ENCODE measurements at regions not wholly inside any gene's neighbourhood (a gene's known extent, or its start where the extent isn't known, plus 50 kb on each side); places are given as distances from the start of the nearest gene placed in this dataset.

- no peaks in the 10 kb centered on the region for H3K36me3 ChIP-seq (ENCODE audit: control insufficient read depth in 1 of 2, insufficient read depth in 2 of 2, low read length in 2 of 2)
- no peaks in the 10 kb centered on the region for H3K27me3 ChIP-seq (ENCODE audit: insufficient read depth, low read length)
- H2BK120ac ChIP-seq (ENCODE audit: insufficient read depth, low read length, poor library complexity): no peak overlapping the region
- no peaks in the 10 kb centered on the region for H3K79me1 ChIP-seq (ENCODE audit: low read length)
- H3K27ac ChIP-seq (ENCODE audit: low read depth, low read length): no peak overlapping the region
- H2BK12ac ChIP-seq (ENCODE audit: low read length): no peak overlapping the region
- no peak overlapping the region for H3K14ac ChIP-seq (ENCODE audit: low read length)
- H2BK5ac ChIP-seq (ENCODE audit: low read depth, low read length, poor library complexity): no peak overlapping the region
- no CpG with 5 or more reads among the region's 2 CpGs for WGBS (ENCODE audit: extremely low coverage, insufficient coverage, insufficient read length)
- H3K4me1 ChIP-seq (ENCODE audit: control insufficient read depth in 1 of 2, insufficient read depth in 2 of 2, low read length in 2 of 2): no peaks in the 10 kb centered on the region
- DNase-seq: no peak
- no peak overlapping the region for H4K12ac ChIP-seq (ENCODE audit: low read depth, low read length)
- no peak overlapping the region for H3K4ac ChIP-seq (ENCODE audit: low read depth, low read length)
- H3K23ac ChIP-seq (ENCODE audit: low read length): no peak overlapping the region
- no peak overlapping the region for H4K8ac ChIP-seq (ENCODE audit: low read depth, low read length)
- no peak overlapping the region for H4K91ac ChIP-seq (ENCODE audit: low read depth, low read length)
- no peaks in the 10 kb centered on the region for H3K79me2 ChIP-seq (ENCODE audit: control insufficient read depth, insufficient read depth, low read length, poor library complexity)
- H3K4me2 ChIP-seq (ENCODE audit: low read length): no peak overlapping the region
- no peak overlapping the region for H2AK5ac ChIP-seq (ENCODE audit: low read length)
- no peak overlapping the region for H3K4me3 ChIP-seq (ENCODE audit: low read depth, low read length)
- H2AFZ ChIP-seq (ENCODE audit: insufficient read depth, low read length, poor library complexity): no peak overlapping the region
- no peak overlapping the region for H3K18ac ChIP-seq (ENCODE audit: low read length)
- H3K9ac ChIP-seq (ENCODE audit: low read length): no peak overlapping the region
- H3K9me3 ChIP-seq (ENCODE audit: insufficient read depth, low read depth, low read length): no peaks in the 10 kb centered on the region
These were observed 225.4 kb upstream of the RFX3 start for GRCh38 chr9:3751125-3751758.

DNA sequence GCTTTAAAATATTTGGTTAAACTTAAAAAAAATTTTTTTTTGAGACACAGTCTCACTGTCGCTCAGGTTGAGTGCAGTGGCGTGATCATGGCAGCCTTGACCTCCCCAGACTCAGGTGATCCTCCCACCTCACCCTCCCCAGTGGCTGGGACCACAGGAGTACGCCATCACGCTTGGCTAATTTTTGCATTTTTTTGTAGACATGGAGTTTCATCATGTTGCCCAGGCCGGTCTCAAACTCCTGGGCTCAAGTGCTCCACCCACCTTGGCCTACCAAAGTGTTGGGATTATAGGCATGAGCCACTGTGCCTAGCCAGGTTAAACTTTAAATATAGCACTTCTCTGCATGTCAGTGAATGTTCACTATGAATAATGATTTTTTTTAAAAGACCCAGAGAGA is 224.5 kb upstream of the RFX3 start:
- Histone ChIP-seq H2BK5ac (ENCODE audit: low read depth, low read length, poor library complexity) (no peak overlapping the region), H3K9me3 (ENCODE audit: insufficient read depth, low read depth, low read length) (no peaks in the 10 kb centered on the region), H3K4me3 (ENCODE audit: low read depth, low read length) (no peak overlapping the region), H3K14ac (ENCODE audit: low read length) (no peak overlapping the region), H3K4ac (ENCODE audit: low read depth, low read length) (no peak overlapping the region), H2BK120ac (ENCODE audit: insufficient read depth, low read length, poor library complexity) (no peak overlapping the region), H3K27ac (ENCODE audit: low read depth, low read length) (no peak overlapping the region), H4K91ac (ENCODE audit: low read depth, low read length) (no peak overlapping the region), H3K79me2 (ENCODE audit: control insufficient read depth, insufficient read depth, low read length, poor library complexity) (no peaks in the 10 kb centered on the region), H3K18ac (ENCODE audit: low read length) (no peak overlapping the region), H2AFZ (ENCODE audit: insufficient read depth, low read length, poor library complexity) (no peak overlapping the region), H3K23ac (ENCODE audit: low read length) (no peak overlapping the region), H2AK5ac (ENCODE audit: low read length) (no peak overlapping the region), H3K4me2 (ENCODE audit: low read length) (no peak overlapping the region), H4K12ac (ENCODE audit: low read depth, low read length) (no peak overlapping the region), H4K8ac (ENCODE audit: low read depth, low read length) (no peak overlapping the region), H3K4me1 (ENCODE audit: control insufficient read depth in 1 of 2, insufficient read depth in 2 of 2, low read length in 2 of 2) (no peaks in the 10 kb centered on the region), H3K9ac (ENCODE audit: low read length) (no peak overlapping the region), H3K27me3 (ENCODE audit: insufficient read depth, low read length) (no peaks in the 10 kb centered on the region), H3K79me1 (ENCODE audit: low read length) (no peaks in the 10 kb centered on the region), H2BK12ac (ENCODE audit: low read length) (no peak overlapping the region), H3K36me3 (ENCODE audit: control insufficient read depth in 1 of 2, insufficient read depth in 2 of 2, low read length in 2 of 2) (no peaks in the 10 kb centered on the region)
- WGBS (ENCODE audit: extremely low coverage, insufficient coverage, insufficient read length): no CpG with 5 or more reads among the region's 5 CpGs
- DNase-seq: no peak

- no peaks in the 10 kb centered on the region for H3K36me3 ChIP-seq (ENCODE audit: control insufficient read depth in 1 of 2, insufficient read depth in 2 of 2, low read length in 2 of 2)
- no peak overlapping the region for H2AFZ ChIP-seq (ENCODE audit: insufficient read depth, low read length, poor library complexity)
These were observed 220.8 kb upstream of the RFX3 start for GRCh38 chr9:3746296-3747275.

GRCh38 chr9:3743901-3744413 is 218.2 kb upstream of the RFX3 start:
- H3K4me1 ChIP-seq (ENCODE audit: control insufficient read depth in 1 of 2, insufficient read depth in 2 of 2, low read length in 2 of 2): no peaks in the 10 kb centered on the region
- H3K23ac ChIP-seq (ENCODE audit: low read length): no peak overlapping the region
- no peaks in the 10 kb centered on the region for H3K27me3 ChIP-seq (ENCODE audit: insufficient read depth, low read length)
- no peak for DNase-seq
- no peak overlapping the region for H3K18ac ChIP-seq (ENCODE audit: low read length)
- no CpG with 5 or more reads among the region's 2 CpGs for WGBS (ENCODE audit: extremely low coverage, insufficient coverage, insufficient read length)
- H3K14ac ChIP-seq (ENCODE audit: low read length): no peak overlapping the region
- no peak overlapping the region for H3K9ac ChIP-seq (ENCODE audit: low read length)
- H3K9me3 ChIP-seq (ENCODE audit: insufficient read depth, low read depth, low read length): no peaks in the 10 kb centered on the region
- H4K91ac ChIP-seq (ENCODE audit: low read depth, low read length): no peak overlapping the region
- H3K79me1 ChIP-seq (ENCODE audit: low read length): no peaks in the 10 kb centered on the region
- no peak overlapping the region for H2AK5ac ChIP-seq (ENCODE audit: low read length)
- H2BK5ac ChIP-seq (ENCODE audit: low read depth, low read length, poor library complexity): no peak overlapping the region
- no peak overlapping the region for H4K12ac ChIP-seq (ENCODE audit: low read depth, low read length)
- no peak overlapping the region for H2BK120ac ChIP-seq (ENCODE audit: insufficient read depth, low read length, poor library complexity)
- H3K79me2 ChIP-seq (ENCODE audit: control insufficient read depth, insufficient read depth, low read length, poor library complexity): no peaks in the 10 kb centered on the region
- H3K36me3 ChIP-seq (ENCODE audit: control insufficient read depth in 1 of 2, insufficient read depth in 2 of 2, low read length in 2 of 2): no peaks in the 10 kb centered on the region
- no peak overlapping the region for H3K4ac ChIP-seq (ENCODE audit: low read depth, low read length)
- H3K27ac ChIP-seq (ENCODE audit: low read depth, low read length): no peak overlapping the region
- H2AFZ ChIP-seq (ENCODE audit: insufficient read depth, low read length, poor library complexity): no peak overlapping the region
- H4K8ac ChIP-seq (ENCODE audit: low read depth, low read length): no peak overlapping the region
- H3K4me3 ChIP-seq (ENCODE audit: low read depth, low read length): no peak overlapping the region
- no peak overlapping the region for H2BK12ac ChIP-seq (ENCODE audit: low read length)
- H3K4me2 ChIP-seq (ENCODE audit: low read length): no peak overlapping the region

More at GRCh38 chr9:3746296-3747275, 220.8 kb upstream of the RFX3 start:
- Histone ChIP-seq H3K23ac (ENCODE audit: low read length) (no peak overlapping the region), H3K14ac (ENCODE audit: low read length) (no peak overlapping the region), H4K91ac (ENCODE audit: low read depth, low read length) (no peak overlapping the region), H2AK5ac (ENCODE audit: low read length) (no peak overlapping the region), H3K9me3 (ENCODE audit: insufficient read depth, low read depth, low read length) (no peaks in the 10 kb centered on the region), H4K8ac (ENCODE audit: low read depth, low read length) (no peak overlapping the region), H3K9ac (ENCODE audit: low read length) (no peak overlapping the region), H3K79me2 (ENCODE audit: control insufficient read depth, insufficient read depth, low read length, poor library complexity) (no peaks in the 10 kb centered on the region), H3K79me1 (ENCODE audit: low read length) (no peaks in the 10 kb centered on the region), H3K27ac (ENCODE audit: low read depth, low read length) (no peak overlapping the region), H3K4me1 (ENCODE audit: control insufficient read depth in 1 of 2, insufficient read depth in 2 of 2, low read length in 2 of 2) (no peaks in the 10 kb centered on the region), H2BK5ac (ENCODE audit: low read depth, low read length, poor library complexity) (no peak overlapping the region), H3K18ac (ENCODE audit: low read length) (no peak overlapping the region), H3K4me3 (ENCODE audit: low read depth, low read length) (no peak overlapping the region), H3K4ac (ENCODE audit: low read depth, low read length) (no peak overlapping the region), H3K4me2 (ENCODE audit: low read length) (peak overlapping the region; percentile 10), H4K12ac (ENCODE audit: low read depth, low read length) (no peak overlapping the region), H2BK12ac (ENCODE audit: low read length) (no peak overlapping the region), H3K27me3 (ENCODE audit: insufficient read depth, low read length) (no peaks in the 10 kb centered on the region), H2BK120ac (ENCODE audit: insufficient read depth, low read length, poor library complexity) (no peak overlapping the region)
- WGBS (ENCODE audit: extremely low coverage, insufficient coverage, insufficient read length): no CpG with 5 or more reads among the region's 1 CpG
- peak in 1 of 2 donors; percentile 42 for DNase-seq

Data from trophoblast cell (in vitro differentiated cells and primary cell).